ENCODE measurements at regions not wholly inside any gene's neighbourhood (a gene's known extent, or its start where the extent isn't known, plus 50 kb on each side); places are given as distances from the start of the nearest gene placed in this dataset.
A peak's percentile ranks its signal among the peaks of the same experiment; 100 is the strongest.
"Not testable (repeated sequence)": the region's sequence is repeated elsewhere in the genome, so short reads cannot be mapped to it uniquely, and the experiment has no call there.

GRCh38 chr11:97033178-97033577 lies 643.4 kb downstream of the JRKL start:
- no peak for DNase-seq

GRCh38 chr11:97048481-97048880 lies 658.7 kb downstream of the JRKL start:
- no peak for DNase-seq

- no peak for DNase-seq
Measured at GRCh38 chr11:97060184-97060583, 670.4 kb downstream of the JRKL start.

- no peak for DNase-seq
Measured at GRCh38 chr11:97069160-97069559, 679.3 kb downstream of the JRKL start.

- no peak for DNase-seq
Measured at GRCh38 chr11:97072420-97072819, 682.6 kb downstream of the JRKL start.

GRCh38 chr11:97076666-97077065 lies 686.9 kb downstream of the JRKL start:
- not testable (repeated sequence) for DNase-seq

- DNase-seq = no peak
Measured at GRCh38 chr11:97078443-97078842, 688.6 kb downstream of the JRKL start.

GRCh38 chr11:97079244-97079643 lies 689.4 kb downstream of the JRKL start:
- no peak for DNase-seq

- no peak for DNase-seq
Measured at GRCh38 chr11:97087419-97087818, 697.6 kb downstream of the JRKL start.

GRCh38 chr11:97092823-97093222 lies 703.0 kb downstream of the JRKL start:
- no peak for DNase-seq

- not testable (repeated sequence) for DNase-seq
Measured at GRCh38 chr11:97102180-97102579, 712.4 kb downstream of the JRKL start.

GRCh38 chr11:97107604-97108003 lies 717.8 kb downstream of the JRKL start:
- no peak for DNase-seq

GRCh38 chr11:97109078-97109477 lies 719.3 kb downstream of the JRKL start:
- no peak for DNase-seq

- DNase-seq = no peak
Measured at GRCh38 chr11:97110376-97110775, 720.6 kb downstream of the JRKL start.

GRCh38 chr11:97111559-97111958 lies 721.7 kb downstream of the JRKL start:
- no peak for DNase-seq

GRCh38 chr11:97118614-97119200 lies 728.9 kb downstream of the JRKL start:
- no peak for DNase-seq

GRCh38 chr11:97123237-97123636 lies 733.4 kb downstream of the JRKL start:
- DNase-seq = no peak

GRCh38 chr11:97136067-97136466 lies 746.3 kb downstream of the JRKL start:
- DNase-seq = no peak

- DNase-seq = no peak
Measured at GRCh38 chr11:97140885-97141494, 751.2 kb downstream of the JRKL start.

- no peak for DNase-seq
Measured at GRCh38 chr11:97143463-97143862, 753.6 kb downstream of the JRKL start.

GRCh38 chr11:97149741-97150140 lies 759.9 kb downstream of the JRKL start:
- DNase-seq = no peak

- DNase-seq = no peak
Measured at GRCh38 chr11:97157221-97157740, 767.5 kb downstream of the JRKL start.

GRCh38 chr11:97158243-97158642 lies 768.4 kb downstream of the JRKL start:
- DNase-seq = no peak

GRCh38 chr11:97163631-97164191 lies 773.9 kb downstream of the JRKL start:
- peak; percentile 52 for DNase-seq

Measured in right forelimb (tissue), 1 donor.